GM19455 (cell line): ENCODE measurements at regions not wholly inside any gene's neighbourhood (a gene's known extent, or its start where the extent isn't known, plus 50 kb on each side); places are given as distances from the start of the nearest gene placed in this dataset.

Source experiments
- ATAC-seq: cut with Tn5 transposase; IDR thresholded peaks from one replicate; pipeline ENCODE4 v1.9.1; 2021; ENCODE audit not compliant: unreplicated experiment

DNA sequence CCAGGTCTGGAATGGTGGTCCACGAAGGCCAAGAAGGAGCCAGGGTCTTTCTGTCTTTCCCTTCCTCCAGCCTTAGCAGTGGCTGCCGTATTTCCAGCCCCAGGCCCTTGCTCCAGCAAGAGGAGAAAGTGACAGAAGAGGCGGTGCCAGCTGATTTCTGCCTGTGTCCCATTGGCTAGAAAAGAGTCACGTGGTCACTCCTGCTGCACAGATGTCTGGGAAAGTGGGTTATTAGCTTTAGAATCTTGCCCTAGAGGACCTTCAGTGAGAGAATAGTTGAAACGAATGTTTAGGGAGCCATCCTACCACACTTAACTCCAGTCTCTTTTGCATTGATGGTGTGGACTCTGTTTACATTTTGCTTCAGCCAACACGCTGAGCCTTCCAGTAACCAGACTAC is 99.3 kb upstream of the BCOR start:
- ATAC-seq: no peak

DNA sequence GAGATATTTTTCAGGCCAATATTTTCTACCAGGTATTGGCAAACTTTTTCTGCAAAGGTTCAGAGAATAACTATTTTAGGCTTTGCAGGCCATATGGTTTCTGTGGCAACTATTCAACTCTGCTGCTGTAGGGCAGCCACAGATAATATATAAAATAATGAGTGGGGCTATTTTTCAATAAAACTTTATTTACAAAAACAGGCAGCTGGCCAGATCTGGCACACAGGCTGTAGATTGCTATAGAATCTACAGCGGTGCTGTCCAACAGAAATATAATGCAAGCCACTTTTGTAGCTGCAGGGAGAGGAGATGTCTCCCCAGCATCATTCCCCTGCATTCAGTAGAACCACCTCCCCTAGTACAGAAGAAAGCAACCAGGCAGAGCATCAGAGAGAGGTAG is 97.6 kb upstream of the BCOR start:
- no peak for ATAC-seq

DNA sequence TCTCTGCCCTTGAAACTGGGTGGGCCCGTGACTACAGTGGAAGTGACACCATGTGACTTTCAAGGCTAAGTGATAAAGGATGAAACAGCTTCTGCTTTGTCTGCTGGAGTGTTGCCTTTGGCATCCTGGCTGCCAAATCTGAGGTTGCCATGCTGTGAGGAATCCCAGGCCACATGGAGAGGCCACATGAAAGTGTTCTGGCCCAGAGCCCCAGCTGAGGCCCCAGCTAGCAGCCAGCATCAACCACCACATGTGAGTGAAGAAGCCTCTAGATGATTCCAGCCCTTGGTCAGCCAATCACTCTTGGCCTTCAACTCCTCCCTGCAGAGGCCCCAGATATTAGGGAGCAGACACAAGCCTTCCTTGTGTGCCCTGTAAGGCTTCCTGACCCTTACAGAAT is 94.4 kb upstream of the BCOR start:
- no peak for ATAC-seq

DNA sequence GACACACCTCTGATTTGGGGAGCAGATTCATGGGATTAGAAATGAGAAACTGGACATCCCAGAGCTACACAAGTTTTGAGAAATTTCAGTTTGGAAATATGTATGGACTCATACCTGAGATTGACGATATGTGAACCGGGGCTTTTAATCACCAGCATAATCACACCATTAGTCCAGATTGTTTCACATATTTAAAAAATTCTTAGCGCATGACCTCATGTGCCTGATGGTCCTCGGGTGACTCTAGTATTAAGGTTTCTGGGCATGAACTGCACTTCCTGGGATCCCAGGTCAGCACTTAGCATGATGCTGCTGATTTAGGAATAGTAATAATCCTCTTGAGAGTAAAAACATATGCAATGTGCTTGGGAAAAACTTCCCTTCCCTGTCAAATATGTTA is 91.9 kb upstream of the BCOR start:
- no peak for ATAC-seq

DNA sequence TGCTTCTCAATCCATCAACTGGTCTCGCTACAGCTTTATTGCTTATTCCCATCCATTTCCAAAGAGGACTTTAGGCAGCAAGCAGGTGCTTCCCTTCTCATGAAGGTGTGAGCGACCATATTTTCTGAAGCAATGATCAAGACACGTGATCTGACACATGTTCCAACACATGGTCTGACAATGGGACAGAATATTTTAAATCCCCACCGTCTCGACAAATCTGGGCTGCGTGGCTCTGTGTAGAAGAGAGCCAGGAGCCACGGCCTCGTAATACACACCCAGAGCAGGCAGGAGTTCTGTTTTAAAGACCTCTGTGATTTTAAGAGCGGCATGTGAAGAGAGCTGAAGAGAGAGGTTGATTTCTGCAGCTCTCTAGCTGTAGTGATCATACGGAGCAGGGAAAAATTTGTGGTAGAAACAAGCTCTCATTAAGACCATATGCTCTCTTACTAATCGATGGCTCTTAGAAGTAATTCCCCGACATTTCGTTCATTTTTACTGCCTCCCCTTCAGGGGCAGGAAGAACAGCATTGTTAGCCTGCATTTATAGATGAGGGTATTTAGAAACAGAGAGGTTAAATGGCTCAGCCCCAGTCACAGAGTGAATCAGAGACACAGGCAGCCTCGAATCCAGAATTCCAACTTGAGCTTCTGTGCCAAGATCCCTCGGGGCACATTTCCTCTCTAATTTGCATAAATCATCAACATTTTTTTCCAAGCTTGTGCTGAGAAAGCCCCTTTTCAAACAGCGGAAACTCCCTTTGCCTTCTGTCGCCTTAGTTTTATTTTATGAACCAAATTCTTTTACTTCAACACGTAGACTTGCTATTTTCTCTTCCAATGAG is 91.0 kb upstream of the BCOR start:
- ATAC-seq: no peak

DNA sequence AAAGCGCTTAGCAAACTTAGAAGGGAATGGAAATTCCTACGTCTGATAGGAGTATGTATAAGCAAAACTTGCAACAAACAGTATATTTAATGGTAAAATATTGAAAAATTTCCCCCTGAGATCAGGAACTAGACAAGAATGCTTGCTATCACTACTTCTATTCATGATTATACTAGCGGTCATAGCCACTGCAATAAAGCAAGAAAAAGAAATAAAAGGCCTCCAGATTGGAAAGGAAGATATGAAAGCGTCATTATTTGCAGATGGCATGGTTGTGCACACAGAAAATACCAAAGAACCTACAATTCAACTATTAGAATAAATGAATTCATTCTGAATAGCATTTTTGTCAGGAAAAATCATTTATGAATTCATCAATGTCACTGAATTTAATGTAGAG is 87.2 kb upstream of the BCOR start:
- ATAC-seq: no peak

DNA sequence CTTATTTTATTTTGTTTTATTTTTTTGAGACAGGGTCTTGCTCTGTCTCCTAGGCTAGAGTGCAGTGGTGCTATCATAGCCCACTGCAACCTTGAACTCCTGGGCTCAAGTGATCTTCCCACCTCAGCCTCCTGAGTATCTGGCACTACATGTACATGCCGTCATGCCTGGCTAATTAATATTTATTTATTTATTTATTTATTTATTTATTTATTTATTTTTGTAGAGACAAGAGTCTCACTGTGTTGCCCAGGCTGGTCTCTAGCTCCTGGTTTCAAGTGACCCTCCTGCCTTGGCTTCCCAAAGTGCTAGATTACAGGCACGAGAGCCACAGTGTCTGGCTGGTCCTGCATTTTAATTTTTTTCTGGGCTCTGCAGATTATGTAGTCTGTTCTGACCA is 84.9 kb upstream of the BCOR start:
- no peak for ATAC-seq

DNA sequence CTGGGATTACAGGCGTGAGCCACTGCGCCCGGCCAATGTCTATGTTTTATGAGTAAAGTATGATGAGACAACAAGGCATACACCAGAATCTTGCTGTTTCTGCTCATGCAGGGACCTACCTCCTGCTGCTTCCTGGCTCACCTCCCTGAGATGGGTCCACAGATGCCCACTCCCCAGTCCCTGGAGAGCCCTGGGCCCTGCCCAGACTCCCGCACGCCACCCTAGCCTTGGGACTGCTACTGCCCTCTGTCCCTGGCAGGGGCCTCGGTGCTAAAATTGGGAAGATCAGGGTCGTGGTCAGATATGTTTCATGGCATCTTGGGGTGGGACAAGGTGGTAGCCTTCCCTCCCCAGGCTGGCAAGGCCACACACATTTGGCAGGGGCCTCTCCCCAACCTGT is 84.3 kb upstream of the BCOR start:
- ATAC-seq: no peak

DNA sequence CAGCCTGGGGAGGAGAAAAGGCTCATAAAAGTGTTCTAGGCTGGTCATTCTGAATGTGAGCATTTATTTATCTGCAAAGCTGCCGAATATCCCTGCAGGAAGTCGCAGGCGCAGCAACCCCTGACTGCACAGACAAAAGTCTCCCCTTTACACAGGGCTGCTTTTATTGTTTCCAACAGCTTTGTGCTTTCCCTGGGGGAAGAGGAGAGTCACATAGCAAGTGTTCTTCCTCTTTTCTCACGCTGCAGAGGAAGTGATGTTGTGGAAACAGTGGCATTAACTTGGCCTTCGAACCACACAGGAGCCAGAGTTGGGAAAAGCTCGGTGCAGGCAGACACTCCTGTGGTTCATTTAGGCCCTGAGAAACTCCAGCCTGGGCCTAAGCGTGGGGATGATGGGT is 81.5 kb upstream of the BCOR start:
- no peak for ATAC-seq

DNA sequence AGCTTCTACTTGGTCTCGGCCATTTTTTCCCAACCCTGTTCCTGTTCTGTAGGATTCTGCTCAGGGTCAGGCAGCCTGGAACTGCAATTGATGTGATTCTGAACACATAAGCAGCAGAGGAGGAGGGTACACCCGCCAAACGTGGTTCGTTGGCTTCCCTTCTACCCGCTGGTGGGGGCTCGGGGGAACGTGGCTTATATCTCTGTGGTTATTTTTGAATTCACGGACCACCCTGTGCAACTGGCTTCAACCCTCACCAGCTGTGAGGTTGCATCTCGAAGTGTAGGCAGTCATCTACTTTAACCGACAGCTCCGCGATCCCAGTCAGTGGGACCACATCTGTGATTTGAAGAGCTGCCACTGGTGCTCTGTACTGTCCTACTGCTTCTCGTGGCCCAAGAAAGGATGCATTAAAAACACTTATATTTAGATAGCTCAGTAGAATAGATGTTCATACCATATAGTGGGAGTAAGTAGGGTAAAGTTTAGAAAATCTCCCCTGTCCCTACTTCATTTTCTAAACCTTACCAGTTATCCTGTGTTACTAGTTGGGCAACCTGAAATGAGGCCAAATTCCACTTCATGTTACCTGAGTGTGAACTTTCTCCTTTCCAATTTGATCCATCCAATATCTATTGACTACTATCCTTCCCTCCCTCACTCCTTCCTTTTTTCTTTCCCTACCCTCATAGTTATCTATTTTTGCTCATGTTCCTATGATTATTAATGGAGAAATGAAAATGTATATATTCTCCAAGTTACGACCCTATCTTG is 80.4 kb upstream of the BCOR start:
- ATAC-seq: no peak

DNA sequence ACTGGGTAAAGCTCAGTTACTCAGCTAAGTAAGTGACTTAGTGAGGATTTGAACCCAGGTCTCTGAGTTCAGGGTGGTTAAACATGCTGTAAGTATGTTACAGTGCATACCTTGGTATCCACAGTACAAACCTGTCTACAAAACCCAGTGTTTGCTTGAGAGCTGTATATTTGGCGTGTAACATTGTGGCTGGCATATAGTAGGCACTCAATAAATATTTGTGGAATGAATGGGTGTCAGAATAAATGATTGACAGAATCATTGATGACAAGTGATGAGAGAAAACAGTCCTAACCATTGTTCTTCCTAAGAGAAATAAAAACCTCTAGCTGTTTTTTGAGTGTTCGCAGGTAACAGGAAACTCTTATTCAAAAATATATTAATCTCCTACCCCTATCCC is 79.7 kb upstream of the BCOR start:
- no peak for ATAC-seq

DNA sequence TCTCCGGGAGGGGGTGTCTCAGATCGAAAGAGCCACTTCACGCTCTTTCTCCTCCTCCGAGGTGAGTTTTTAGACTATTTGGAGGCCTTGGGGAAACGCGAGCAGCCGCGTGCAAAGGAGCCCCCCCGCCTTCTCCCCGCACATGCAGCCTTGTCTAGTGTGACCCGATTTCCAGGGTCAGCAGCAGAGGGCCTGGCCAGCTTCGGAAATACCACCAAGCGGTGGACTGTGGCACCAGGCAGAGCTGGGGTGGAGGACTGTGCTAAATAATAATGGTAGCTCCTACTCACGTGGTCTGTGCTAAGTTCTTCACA is 79.3 kb upstream of the BCOR start:
- no peak for ATAC-seq

DNA sequence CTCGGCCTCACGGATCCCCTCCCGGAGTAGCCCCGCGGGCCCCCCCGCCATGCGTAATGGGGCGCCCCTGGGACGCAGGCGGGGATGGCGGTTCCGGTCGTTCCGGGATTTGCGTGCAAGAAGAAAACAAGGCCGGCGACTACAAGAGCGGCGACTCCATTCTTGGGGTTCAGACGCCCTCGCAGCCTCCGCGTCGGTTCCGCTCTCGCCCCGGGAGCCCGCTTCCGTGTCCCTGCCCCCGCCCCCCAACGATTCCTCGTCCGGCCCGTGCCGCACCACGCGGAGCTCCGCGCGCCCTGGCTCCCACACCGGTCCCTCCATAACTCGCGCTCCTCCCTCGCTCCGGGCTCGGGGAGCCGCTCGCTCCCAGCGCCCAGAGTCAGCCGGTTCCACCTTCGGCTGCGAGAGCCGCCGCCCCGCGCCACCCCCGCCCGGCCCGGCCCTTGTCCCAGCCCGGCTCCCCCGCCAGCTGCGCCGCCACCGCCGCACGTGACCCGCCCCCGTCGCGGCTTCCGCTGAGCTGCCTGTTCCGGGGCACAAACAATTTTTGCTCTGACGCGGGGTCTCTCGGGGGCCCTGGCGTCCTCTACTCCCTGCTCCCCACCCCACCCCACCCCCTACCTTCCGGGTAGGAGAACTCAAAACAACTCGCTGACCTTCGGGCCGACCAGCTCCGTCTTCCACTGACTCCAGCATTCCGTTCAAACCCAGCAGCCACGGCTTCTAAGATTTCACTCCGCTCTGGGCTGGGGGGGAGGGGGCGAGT is 78.8 kb upstream of the BCOR start:
- ATAC-seq: no peak

DNA sequence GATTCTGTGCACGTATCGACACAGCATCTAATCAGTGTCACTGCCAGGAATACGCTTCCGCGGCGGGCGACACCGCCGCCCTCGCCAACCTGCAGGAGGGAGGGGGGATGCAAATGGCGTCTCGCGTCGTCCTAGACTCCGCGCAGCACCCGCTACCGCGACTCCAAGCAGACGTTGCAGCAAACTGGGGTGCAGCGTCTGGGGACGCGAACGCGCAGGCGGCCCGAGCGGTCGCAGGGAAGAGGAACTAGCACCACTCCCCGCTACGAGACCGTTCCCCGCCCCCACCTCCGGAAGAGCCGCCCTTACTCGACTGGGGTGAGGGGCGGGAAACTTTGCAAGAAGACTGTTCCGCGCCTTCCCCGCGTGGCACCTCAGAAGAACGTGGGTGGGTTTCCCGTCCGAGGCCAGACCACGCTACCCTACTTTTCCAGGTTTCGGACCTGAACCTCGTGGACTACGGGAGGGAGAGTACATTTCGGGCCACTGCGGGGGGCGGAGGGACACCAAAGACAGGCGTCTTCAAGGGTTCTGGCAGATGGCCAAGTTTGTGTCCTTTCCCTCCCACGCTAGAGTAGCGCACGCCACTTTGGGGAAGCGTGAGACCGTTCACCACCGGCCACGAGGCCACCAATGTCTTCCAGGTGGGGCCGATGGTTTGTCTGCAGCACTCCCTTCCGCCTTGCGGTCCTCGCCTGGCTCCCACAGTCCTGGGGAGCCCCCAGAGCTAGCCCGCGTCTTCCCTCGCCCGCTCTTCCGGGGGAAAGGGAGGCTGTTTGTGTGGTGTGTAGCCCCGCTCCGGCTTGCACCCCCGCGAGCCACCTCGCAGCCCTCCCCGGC is 78.0 kb upstream of the BCOR start:
- no peak for ATAC-seq

DNA sequence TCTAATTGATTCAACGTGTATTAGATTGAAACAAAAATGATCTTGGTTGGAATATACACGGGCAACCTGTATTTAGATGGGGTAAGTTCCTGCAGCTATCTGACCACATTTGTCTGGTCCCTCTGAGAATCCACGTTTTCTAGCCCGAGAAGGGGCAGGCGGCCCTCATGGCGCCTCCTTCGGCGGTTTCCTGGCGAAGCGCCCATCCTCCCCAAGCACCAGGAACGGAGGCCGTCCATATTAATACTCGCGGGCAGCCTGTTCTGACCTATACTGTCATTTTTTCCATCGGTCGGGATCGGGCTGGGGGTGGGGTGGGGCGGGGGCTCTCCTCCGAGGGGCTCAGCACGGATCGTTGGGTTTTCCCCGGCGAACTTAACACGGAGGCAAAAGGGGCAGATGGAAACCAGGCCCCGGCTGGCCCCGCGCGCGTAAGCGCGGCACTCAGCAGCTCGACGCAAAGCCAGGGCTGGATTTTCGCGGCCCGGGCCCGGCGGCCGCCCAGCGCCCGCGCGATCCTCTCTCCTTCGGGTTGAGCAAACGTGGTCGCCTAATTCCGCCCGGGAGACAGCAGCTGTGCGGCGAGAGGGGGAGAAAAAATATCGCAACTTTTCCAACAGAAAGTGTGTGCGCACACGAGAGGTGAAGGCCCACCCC is 77.2 kb upstream of the BCOR start:
- no peak for ATAC-seq

DNA sequence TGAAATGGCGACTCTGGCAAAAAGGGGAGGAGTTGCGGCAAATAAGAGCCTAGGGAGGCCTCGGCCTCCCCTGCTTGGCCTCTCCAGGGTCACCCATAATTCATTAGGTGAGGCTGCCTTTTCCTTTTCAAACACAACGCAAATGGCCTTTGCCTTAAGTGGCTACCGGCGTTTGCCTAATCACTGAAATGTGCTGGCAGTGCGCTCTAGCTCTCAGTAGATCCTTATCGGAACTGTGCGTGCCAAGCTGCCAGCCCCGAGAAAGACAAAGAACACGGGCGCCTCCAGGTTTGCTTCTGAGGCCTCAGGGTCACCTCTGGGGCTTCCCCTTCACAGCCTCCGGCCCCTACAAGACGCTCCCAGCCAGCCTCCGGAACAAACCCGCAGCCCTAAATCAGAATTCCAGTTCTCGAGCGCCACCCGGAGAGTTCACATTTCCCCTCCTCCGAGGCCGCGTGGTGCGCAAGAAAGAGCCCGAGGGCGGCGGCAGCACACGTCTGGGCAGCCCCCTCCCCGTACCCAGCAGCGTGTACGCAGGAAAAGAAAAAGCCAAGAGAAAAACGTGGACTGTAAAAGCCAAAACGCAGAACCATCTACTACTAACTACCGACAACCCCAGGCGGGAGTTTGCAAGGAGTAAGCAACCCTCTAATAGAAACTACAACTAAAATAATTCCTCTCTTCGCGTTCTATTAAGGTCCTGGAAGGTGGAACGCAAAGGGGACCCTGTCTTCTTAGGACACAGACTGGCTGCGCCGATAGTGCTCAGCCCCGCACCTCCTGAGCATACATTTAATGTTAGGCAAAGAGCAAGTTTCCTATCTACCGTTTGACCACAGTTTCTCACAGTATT is 76.5 kb upstream of the BCOR start:
- ATAC-seq: no peak

DNA sequence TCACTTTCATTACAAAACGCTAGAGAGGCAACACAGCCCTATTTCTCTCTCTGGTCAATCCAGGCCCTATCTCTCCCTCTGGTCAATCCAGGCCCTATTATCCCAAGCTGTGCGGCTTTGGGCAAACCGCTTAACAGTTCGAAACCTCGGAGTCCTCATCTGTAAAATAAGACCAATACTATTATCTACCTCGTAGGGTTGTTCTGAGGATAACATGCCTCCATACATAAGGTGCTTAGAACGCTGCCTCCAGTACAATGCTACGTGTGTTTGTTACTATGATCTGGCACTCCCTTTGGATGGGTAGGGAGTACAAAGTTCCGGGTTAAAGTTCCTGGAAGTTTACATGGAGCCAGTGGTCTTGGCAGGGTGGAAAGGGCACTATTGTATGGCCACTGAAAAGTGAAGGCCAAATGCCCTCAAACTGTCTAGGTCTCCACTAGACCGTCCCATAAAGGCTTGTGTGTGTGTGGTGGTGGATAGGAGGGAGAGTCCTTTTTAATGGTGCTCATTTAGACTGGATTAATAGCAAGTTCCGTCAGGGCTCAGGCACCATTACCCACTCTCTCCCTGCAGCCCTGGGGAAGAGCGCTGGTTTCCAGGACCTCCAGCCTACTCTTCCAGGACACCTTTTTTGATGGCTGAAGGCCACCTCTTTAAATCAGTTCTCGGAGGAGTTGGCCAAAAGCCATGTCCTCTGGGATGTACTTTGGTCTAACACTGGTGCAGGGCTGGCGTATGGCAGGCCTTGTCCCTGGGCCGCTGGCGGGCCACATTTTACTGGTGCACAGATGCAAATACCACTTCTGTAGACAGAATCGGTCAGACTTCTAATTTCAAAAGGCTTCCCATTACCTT is 75.6 kb upstream of the BCOR start:
- ATAC-seq: no peak

DNA sequence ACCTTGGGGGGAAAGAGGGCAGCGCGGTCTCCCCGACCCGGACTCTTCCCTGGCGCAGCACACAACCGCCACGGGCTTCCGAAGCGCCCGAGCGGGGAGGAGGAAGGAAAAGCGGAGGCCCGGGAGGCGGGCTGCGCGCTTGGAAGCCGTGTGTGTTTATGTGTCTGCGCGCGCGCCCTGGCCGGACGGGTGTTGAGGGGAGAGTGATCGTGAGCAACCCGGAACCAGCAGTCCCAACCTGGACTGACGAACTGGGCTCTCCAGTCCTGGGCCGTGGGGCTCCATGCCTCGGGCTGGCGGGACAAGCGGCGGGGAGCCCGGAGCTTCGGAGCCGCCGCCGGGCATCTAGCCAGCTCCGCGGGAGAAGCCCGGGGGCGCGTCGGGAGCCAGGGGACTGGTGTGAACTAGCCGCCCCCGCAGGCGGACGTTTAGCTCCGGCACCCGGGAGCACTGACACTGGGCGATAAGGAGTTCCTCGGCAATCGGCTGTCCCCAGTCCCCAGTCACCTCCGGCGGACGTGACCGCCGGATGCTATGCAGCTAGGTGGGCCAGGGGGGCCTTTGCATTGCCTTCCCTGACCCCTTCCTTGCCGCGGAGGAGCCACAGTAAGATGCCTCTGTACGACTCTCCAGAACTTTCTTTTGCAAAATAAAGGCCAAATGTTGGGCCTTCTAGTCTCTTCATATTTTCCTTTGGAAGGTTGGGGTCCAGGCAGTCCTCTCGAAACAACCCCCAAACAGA is 74.8 kb upstream of the BCOR start:
- ATAC-seq: no peak
